Common myeloid progenitor, CD34-positive (primary cell): ENCODE measurements at regions not wholly inside any gene's neighbourhood (a gene's known extent, or its start where the extent isn't known, plus 50 kb on each side); places are given as distances from the start of the nearest gene placed in this dataset.
A peak's percentile ranks its signal among the peaks of the same experiment; 100 is the strongest.

Experiments
- CTCF ChIA-PET: fragments of 350-600 bp; sonication (Branson Sonifier 250); formaldehyde crosslinking; loops from one replicate; lab custom pipeline; 2021; ENCODE audit warnings: antibody characterized with exemption; lab: Charles Lee
- POLR2A ChIA-PET: fragments of 350-600 bp; sonication (Branson Sonifier 250); formaldehyde crosslinking; loops from one replicate; lab custom pipeline; 2021; ENCODE audit warnings: antibody characterized with exemption; lab: Charles Lee
- DNase-seq, 3 donors: peaks; one replicate each; pipeline versions ENCODE4 v3.0.0 to v3.0.0-alpha.2; 2013
- H3K27ac ChIP-seq, 2 experiments: 1 replicate in 1 of 2; 2 replicates in 1 of 2; pipeline ENCODE4 v1.7.0; 2013; ENCODE audit warnings: inconsistent platforms in 2 of 2, low read length in 2 of 2, mild to moderate bottlenecking in 2 of 2, low read depth in 1 of 2, moderate library complexity in 1 of 2; ENCODE audit not compliant: severe bottlenecking in 2 of 2, insufficient read depth in 1 of 2, poor library complexity in 1 of 2
- H3K27me3 ChIP-seq, 5 experiments: replicated peaks in 2 of 5; 1 replicate in 3 of 5; 2 replicates in 2 of 5; pipeline versions ENCODE4 v1.6.1 to v1.7.0; 2013; ENCODE audit warnings: low read length in 4 of 5, mild to moderate bottlenecking in 2 of 5, moderate library complexity in 2 of 5, inconsistent platforms in 1 of 5; ENCODE audit not compliant: insufficient read depth in 5 of 5, control insufficient read depth in 4 of 5
- H3K36me3 ChIP-seq, 4 experiments: 1 replicate in 2 of 4; 2 replicates in 2 of 4; pipeline versions ENCODE4 v1.6.1 to v1.7.0; 2013; ENCODE audit warnings: low read length in 3 of 4, control low read depth in 1 of 4, mild to moderate bottlenecking in 1 of 4; ENCODE audit not compliant: control insufficient read depth in 4 of 4, insufficient read depth in 4 of 4
- H3K4me1 ChIP-seq, 4 experiments: 1 replicate in 3 of 4; 2 replicates in 1 of 4; pipeline versions ENCODE4 v1.6.1 to v1.7.1; 2013; ENCODE audit warnings: low read length in 3 of 4, mild to moderate bottlenecking in 3 of 4, control low read depth in 1 of 4, inconsistent platforms in 1 of 4, moderate library complexity in 1 of 4; ENCODE audit not compliant: control insufficient read depth in 4 of 4, insufficient read depth in 4 of 4; ENCODE audit errors: control extremely low read depth in 1 of 4
- H3K4me3 ChIP-seq, 7 experiments: 1 replicate in 4 of 7; 2 replicates in 3 of 7; pipeline versions ENCODE4 v1.5.1 to v1.7.0; 2013; ENCODE audit warnings: mild to moderate bottlenecking in 7 of 7, low read length in 6 of 7, moderate library complexity in 6 of 7, inconsistent platforms in 2 of 7, low read depth in 2 of 7, control low read depth in 1 of 7; ENCODE audit not compliant: insufficient read depth in 4 of 7, control insufficient read depth in 1 of 7; ENCODE audit errors: extremely low read depth in 1 of 7
- H3K9me3 ChIP-seq, 5 experiments: 1 replicate in 4 of 5; 2 replicates in 1 of 5; pipeline versions ENCODE4 v1.6.1 to v1.7.1; 2013; ENCODE audit warnings: low read length in 4 of 5, mild to moderate bottlenecking in 2 of 5, inconsistent platforms in 1 of 5, low read depth in 1 of 5, moderate library complexity in 1 of 5; ENCODE audit not compliant: control insufficient read depth in 4 of 5, insufficient read depth in 2 of 5; ENCODE audit errors: control extremely low read depth in 1 of 5
- WGBS: methylation state at CpG from one replicate; pipeline ENCODE4 v1.1.5; 2013; ENCODE audit not compliant: insufficient coverage; 5-methylcytosine and 5-hydroxymethylcytosine counted together

- Histone ChIP-seq H3K4me1 (peaks cover 0 to 8% (median 0%) of the 10 kb centered on the region in 4 experiments), H3K9me3 (peaks cover 0 to 2% (median 0%) of the 10 kb centered on the region in 5 experiments), H3K4me3 (no peak overlapping the region), H3K36me3 (no peaks in the 10 kb centered on the region), H3K27ac (no peak overlapping the region), H3K27me3 (no peaks in the 10 kb centered on the region)
- no peak for DNase-seq
- WGBS: 71% methylated on average over 1 of the region's 2 CpGs
- CTCF ChIA-PET: interaction anchor here (0.6 to 0.8 kb wide), 2 partner anchors 75 to 791 kb away, joined by 3 to 4 read pairs; no protein-coding TSS in a partner anchor
- POLR2A ChIA-PET: no interaction called here
Observed at GRCh38 chr5:57063773-57064172, 110.1 kb upstream of the GPBP1 start.

- 83% methylated on average over 3 of the region's 6 CpGs for WGBS
- POLR2A ChIA-PET: interaction anchor here (0.6 kb wide), 1 partner anchor 92 kb away, joined by 4 read pairs; no protein-coding TSS in a partner anchor
- no peak overlapping the region for H3K27ac ChIP-seq
- peaks cover 0 to 10% (median 3%) of the 10 kb centered on the region in 5 experiments for H3K9me3 ChIP-seq
- no peaks in the 10 kb centered on the region for H3K27me3 ChIP-seq
- no peak overlapping the region for H3K4me3 ChIP-seq
- no peaks in the 10 kb centered on the region for H3K36me3 ChIP-seq
- CTCF ChIA-PET: interaction anchor here (1.0 to 1.3 kb wide), 2 partner anchors 10 to 71 kb away, joined by 3 read pairs; no protein-coding TSS in a partner anchor
- H3K4me1 ChIP-seq: peaks cover 0 to 8% (median 0%) of the 10 kb centered on the region in 4 experiments
- peak in 1 of 3 donors; percentile 2 for DNase-seq
Observed at GRCh38 chr5:57066924-57067596, 106.8 kb upstream of the GPBP1 start.

GRCh38 chr5:57067597-57067924 is 106.3 kb upstream of the GPBP1 start:
- DNase-seq: peak; percentile 17 to 85 (median 73)
- Histone ChIP-seq H3K4me1 (peaks cover 0 to 8% (median 0%) of the 10 kb centered on the region in 4 experiments), H3K36me3 (no peaks in the 10 kb centered on the region), H3K4me3 (no peak overlapping the region), H3K9me3 (peaks cover 0 to 10% (median 3%) of the 10 kb centered on the region in 5 experiments), H3K27ac (no peak overlapping the region), H3K27me3 (no peaks in the 10 kb centered on the region)
- ChIA-PET CTCF (interaction anchor here (1.0 kb wide), 1 partner anchor 11 kb away, joined by 3 read pairs; no protein-coding TSS in a partner anchor), POLR2A (interaction anchor here (0.6 kb wide), 1 partner anchor 92 kb away, joined by 4 read pairs; no protein-coding TSS in a partner anchor)

- POLR2A ChIA-PET: no interaction called here
- Histone ChIP-seq H3K27ac (no peak overlapping the region), H3K4me1 (peaks cover 0 to 8% (median 0%) of the 10 kb centered on the region in 4 experiments), H3K27me3 (no peaks in the 10 kb centered on the region), H3K4me3 (no peak overlapping the region), H3K9me3 (peaks cover 0 to 10% (median 3%) of the 10 kb centered on the region in 5 experiments), H3K36me3 (no peaks in the 10 kb centered on the region)
- CTCF ChIA-PET: interaction anchor here (0.9 kb wide), 1 partner anchor 23 kb away, joined by 3 read pairs; no protein-coding TSS in a partner anchor
- 95% methylated on average over 3 of the region's 6 CpGs for WGBS
- DNase-seq: peak in 2 of 3 donors; percentile 5 to 20
Observed at GRCh38 chr5:57069115-57069835, 104.6 kb upstream of the GPBP1 start.

GRCh38 chr5:57072218-57072892 is 101.5 kb upstream of the GPBP1 start:
- CTCF ChIA-PET: no interaction called here
- no peaks in the 10 kb centered on the region for H3K36me3 ChIP-seq
- DNase-seq: no peak
- peaks cover 0 to 6% (median 0%) of the 10 kb centered on the region in 4 experiments for H3K4me1 ChIP-seq
- POLR2A ChIA-PET: no interaction called here
- H3K27ac ChIP-seq: no peak overlapping the region
- WGBS: no CpG with 5 or more reads among the region's 3 CpGs
- no peaks in the 10 kb centered on the region for H3K27me3 ChIP-seq
- peaks cover 0 to 15% (median 3%) of the 10 kb centered on the region in 5 experiments for H3K9me3 ChIP-seq
- no peak overlapping the region for H3K4me3 ChIP-seq

- WGBS: 100% methylated on average over 5 of the region's 7 CpGs
- Histone ChIP-seq H3K27ac (no peak overlapping the region), H3K4me1 (no peaks in the 10 kb centered on the region), H3K36me3 (no peaks in the 10 kb centered on the region), H3K9me3 (no peaks in the 10 kb centered on the region), H3K4me3 (no peak overlapping the region), H3K27me3 (no peaks in the 10 kb centered on the region)
- CTCF ChIA-PET: interaction anchor here (0.6 to 2.0 kb wide), 2 partner anchors 87 to 180 kb away, joined by 3 to 13 read pairs; no protein-coding TSS in a partner anchor
- POLR2A ChIA-PET: no interaction called here
- DNase-seq: peak; percentile 11 to 42 (median 34)
Observed at GRCh38 chr5:57082441-57083067, 91.3 kb upstream of the GPBP1 start.
